ENCODE measurements at regions not wholly inside any gene's neighbourhood (a gene's known extent, or its start where the extent isn't known, plus 50 kb on each side); places are given as distances from the start of the nearest gene placed in this dataset.

DNA sequence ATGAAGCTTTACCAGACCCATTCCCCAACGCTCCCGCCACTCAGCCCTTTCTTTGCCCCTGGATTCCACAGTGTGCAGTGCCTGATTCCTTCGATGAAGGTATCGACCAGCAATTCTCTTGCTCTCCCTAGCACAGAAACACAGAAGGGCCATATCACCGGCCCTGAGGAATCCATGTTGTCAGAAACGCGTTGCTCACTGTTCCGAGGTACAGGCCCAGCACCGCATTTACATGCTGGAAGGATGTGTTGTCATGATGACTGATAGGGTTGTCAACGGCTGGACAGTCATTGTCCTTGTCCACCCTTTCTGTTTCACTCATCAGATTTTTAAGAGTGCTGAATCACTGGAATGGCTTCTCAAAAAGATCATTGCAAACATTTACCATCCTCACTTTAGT, 57.2 kb upstream of the GPR6 start:
- DNase-seq, result no peak

DNA sequence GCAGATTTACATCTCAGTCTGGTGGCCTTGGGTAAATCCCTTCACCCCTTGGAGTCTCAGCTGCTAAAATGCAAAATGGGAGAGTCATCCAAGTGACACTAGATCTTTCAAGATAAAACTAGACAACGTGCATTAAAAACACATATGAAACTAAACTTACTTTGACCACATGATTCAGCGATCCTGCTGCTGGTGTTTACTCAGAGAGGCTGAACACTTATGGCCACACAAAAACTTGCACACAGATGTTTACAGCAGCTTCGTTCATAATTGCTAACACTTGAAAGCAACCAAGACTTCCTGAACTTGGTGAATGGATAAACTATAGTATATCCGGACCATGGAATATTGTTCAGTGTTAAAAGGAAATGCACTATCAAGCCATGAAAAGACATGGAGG, 55.3 kb upstream of the GPR6 start:
- DNase-seq, result no peak

DNA sequence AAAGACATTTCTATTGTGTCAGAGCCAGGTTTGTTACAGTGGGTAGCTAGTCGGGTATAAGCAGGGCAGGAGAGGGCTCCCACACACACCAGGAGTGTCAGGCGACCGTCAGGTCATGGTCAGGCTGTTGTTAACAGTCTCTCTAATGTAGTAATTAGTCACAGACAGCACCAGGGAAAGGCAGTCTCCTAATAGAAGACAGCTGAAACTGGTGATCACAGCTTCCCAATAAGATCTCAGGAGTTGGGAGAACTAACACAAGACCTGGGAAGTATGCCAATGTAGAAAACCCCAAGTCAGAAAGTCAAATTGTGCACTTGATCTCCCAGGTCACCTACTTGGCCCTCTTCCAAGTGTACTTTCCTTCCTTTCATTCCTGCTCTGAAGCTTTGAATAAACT, 53.0 kb upstream of the GPR6 start:
- DNase-seq, result no peak

DNA sequence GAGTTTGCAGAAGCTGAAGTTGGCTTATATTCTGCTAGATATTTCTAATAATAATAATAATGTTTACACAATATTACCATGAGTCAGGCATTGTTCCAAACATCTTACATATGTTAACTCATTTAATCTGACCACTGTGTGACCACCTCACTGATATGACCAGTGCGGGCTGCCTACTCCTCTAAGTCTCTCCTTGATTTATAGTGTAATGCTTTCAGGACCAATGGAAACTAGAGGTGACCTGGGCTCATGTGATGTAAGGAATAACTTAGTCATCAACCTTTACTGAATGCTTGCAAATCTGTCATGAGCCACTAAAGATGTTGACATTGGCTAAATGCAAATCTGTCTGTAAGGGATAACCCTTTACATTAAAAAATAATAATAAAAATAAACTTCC, 51.1 kb upstream of the GPR6 start:
- DNase-seq, result no peak
